Stimulated activated effector memory CD8-positive, alpha-beta T cell treated with anti-CD3 and anti-CD28 coated beads, Interleukin-12 subunit alpha, Interleukin-12 subunit beta, amount 100 ng/mL, for 72 hours (primary cell): ENCODE measurements at regions not wholly inside any gene's neighbourhood (a gene's known extent, or its start where the extent isn't known, plus 50 kb on each side); places are given as distances from the start of the nearest gene placed in this dataset.
"Not testable (repeated sequence)": the region's sequence is repeated elsewhere in the genome, so short reads cannot be mapped to it uniquely, and the experiment has no call there.

Source experiments
- ATAC-seq: fragments of 150-1000 bp; cut with Tn5 transposase; 2 replicates; pipeline ENCODE4 v1.10.0; 2021
- DNase-seq, 2 donors: peaks; one replicate each; pipeline ENCODE4 v3.0.0; 2021 to 2022; ENCODE audit warnings: low spot score in 2 of 2
- H3K27ac Mint-ChIP-seq: one replicate; pipeline ENCODE4 v1.8.0; 2022; ENCODE audit warnings: mild to moderate bottlenecking, mixed read lengths
- H3K36me3 Mint-ChIP-seq: one replicate; pipeline ENCODE4 v1.8.0; 2022; ENCODE audit warnings: mild to moderate bottlenecking, mixed read lengths
- H3K4me1 Mint-ChIP-seq: one replicate; pipeline ENCODE4 v1.8.0; 2022; ENCODE audit warnings: mixed read lengths
- H3K4me3 Mint-ChIP-seq: one replicate; pipeline ENCODE4 v1.8.0; 2022; ENCODE audit warnings: mild to moderate bottlenecking, mixed read lengths
- H3K9me3 Mint-ChIP-seq: one replicate; pipeline ENCODE4 v1.8.0; 2022; ENCODE audit warnings: mixed read lengths

DNA sequence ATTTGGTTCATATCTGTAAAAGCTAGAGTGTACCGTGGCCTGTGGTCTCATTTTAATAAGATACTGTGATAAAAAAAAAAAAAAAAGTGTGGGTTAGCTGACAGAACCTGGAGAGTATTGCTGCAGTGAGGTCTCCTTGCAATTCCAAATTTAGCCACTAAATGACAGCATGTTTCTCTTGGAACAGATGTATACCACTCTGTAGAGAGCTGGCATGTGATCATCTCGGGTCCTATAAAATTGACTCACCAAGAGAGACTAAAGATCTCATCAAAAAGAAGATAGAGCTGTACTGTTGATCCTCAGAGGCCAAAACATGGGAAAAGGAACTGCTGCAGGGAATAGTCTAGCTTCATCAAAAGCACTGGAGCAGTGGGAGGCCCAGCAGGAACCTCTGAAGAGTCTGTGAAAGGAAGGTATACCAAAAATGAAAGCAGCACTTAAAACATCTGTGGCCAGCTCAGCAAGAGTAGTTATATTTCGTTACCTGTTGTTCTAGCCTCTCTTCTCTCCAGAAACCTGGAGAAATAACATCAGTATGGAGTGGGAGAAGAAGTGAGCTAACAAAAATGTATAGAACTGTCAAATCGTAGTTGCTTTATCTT is 826.8 kb downstream of the EFNA5 start:
- Mint-ChIP-seq H3K27ac (no peak overlapping the region), H3K36me3 (no peaks in the 10 kb centered on the region), H3K4me3 (no peak overlapping the region), H3K9me3 (peaks cover 8% of the 10 kb centered on the region), H3K4me1 (no peaks in the 10 kb centered on the region)
- no peak for ATAC-seq
- DNase-seq, result no peak

GRCh38 chr5:106833517-106833916 is 837.2 kb downstream of the EFNA5 start:
- no peak overlapping the region for H3K4me3 Mint-ChIP-seq
- H3K4me1 Mint-ChIP-seq, result no peaks in the 10 kb centered on the region
- no peak overlapping the region for H3K27ac Mint-ChIP-seq
- H3K36me3 Mint-ChIP-seq, result no peaks in the 10 kb centered on the region
- no peaks in the 10 kb centered on the region for H3K9me3 Mint-ChIP-seq
- ATAC-seq, result no peak
- DNase-seq, result no peak

GRCh38 chr5:106827061-106827460 is 843.7 kb downstream of the EFNA5 start:
- H3K36me3 Mint-ChIP-seq, result no peaks in the 10 kb centered on the region
- no peaks in the 10 kb centered on the region for H3K9me3 Mint-ChIP-seq
- no peak overlapping the region for H3K4me3 Mint-ChIP-seq
- H3K4me1 Mint-ChIP-seq, result no peaks in the 10 kb centered on the region
- no peak for ATAC-seq
- no peak overlapping the region for H3K27ac Mint-ChIP-seq
- DNase-seq, result no peak

- DNase-seq (no peak), ATAC-seq (no peak)
- Mint-ChIP-seq H3K4me1 (no peaks in the 10 kb centered on the region), H3K9me3 (no peaks in the 10 kb centered on the region), H3K36me3 (no peaks in the 10 kb centered on the region), H3K4me3 (no peak overlapping the region), H3K27ac (no peak overlapping the region)
These were observed 845.4 kb downstream of the EFNA5 start for GRCh38 chr5:106825374-106825773.

DNA sequence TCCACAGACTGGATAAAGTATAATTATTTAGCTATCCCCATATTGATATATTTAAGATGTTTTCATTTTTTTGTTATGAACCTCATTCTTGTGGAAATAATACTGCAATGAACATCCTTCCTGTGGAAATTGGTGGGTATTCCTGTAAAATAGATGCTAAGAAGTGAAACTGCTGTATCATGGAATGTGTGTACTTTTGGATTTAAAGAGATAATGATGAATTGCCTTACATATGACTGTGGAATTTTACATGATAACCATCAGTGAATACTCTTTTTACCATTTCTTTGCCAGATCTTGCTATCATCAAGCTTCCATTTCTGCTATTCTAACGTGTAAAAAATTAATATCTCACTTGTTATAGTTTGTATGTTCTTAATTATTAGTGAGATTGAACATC is 847.9 kb downstream of the EFNA5 start:
- no peak for ATAC-seq
- H3K4me3 Mint-ChIP-seq, result no peak overlapping the region
- no peak for DNase-seq
- no peaks in the 10 kb centered on the region for H3K9me3 Mint-ChIP-seq
- H3K36me3 Mint-ChIP-seq, result no peaks in the 10 kb centered on the region
- no peaks in the 10 kb centered on the region for H3K4me1 Mint-ChIP-seq
- H3K27ac Mint-ChIP-seq, result no peak overlapping the region

DNA sequence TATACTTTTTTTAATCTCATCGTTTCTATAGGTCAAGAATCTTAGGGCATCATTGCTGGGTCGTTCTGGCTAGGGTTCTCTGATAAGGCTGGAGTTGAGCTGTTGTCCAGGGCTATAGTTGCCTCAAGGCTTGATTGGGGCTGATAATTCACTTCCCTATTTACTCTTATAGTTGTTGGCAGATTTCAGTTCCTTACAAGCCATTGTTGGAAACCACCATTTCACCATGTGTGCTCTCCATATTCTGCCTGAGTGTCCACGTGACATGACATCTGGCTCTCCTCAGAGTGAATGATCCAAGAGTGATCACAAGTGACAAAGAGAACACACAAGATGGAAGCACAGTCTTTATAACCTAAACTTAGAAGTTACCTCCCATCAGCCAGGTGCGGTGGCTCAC is 852.2 kb downstream of the EFNA5 start:
- DNase-seq, result no peak
- Mint-ChIP-seq H3K27ac (no peak overlapping the region), H3K9me3 (no peaks in the 10 kb centered on the region), H3K4me3 (no peak overlapping the region), H3K4me1 (no peaks in the 10 kb centered on the region), H3K36me3 (no peaks in the 10 kb centered on the region)
- no peak for ATAC-seq

GRCh38 chr5:106814961-106815360 is 855.8 kb downstream of the EFNA5 start:
- ATAC-seq (no peak), DNase-seq (no peak)
- no peaks in the 10 kb centered on the region for H3K36me3 Mint-ChIP-seq
- H3K4me3 Mint-ChIP-seq, result no peak overlapping the region
- H3K27ac Mint-ChIP-seq, result no peak overlapping the region
- no peaks in the 10 kb centered on the region for H3K4me1 Mint-ChIP-seq
- H3K9me3 Mint-ChIP-seq, result no peaks in the 10 kb centered on the region

DNA sequence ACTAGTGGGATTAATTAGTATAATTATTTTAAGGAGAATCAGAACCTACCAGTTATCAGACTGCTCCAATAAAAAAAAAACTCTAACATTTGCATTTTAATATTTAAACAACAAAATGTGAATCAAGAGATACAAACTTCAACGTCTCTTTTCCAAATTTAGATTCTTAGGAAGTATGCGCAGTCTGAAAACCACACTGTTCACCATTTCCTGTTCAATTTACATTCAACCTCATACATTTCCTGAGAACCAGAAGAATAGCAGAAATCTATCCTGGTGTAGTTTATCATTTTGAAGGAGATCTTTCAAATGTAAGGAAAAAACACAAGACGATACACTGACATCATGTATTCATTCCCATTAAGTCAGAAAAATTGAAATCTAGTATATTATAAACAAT is 869.2 kb downstream of the EFNA5 start:
- H3K36me3 Mint-ChIP-seq, result no peaks in the 10 kb centered on the region
- no peak for DNase-seq
- no peaks in the 10 kb centered on the region for H3K9me3 Mint-ChIP-seq
- no peak overlapping the region for H3K27ac Mint-ChIP-seq
- ATAC-seq, result no peak
- H3K4me1 Mint-ChIP-seq, result no peaks in the 10 kb centered on the region
- H3K4me3 Mint-ChIP-seq, result no peak overlapping the region

DNA sequence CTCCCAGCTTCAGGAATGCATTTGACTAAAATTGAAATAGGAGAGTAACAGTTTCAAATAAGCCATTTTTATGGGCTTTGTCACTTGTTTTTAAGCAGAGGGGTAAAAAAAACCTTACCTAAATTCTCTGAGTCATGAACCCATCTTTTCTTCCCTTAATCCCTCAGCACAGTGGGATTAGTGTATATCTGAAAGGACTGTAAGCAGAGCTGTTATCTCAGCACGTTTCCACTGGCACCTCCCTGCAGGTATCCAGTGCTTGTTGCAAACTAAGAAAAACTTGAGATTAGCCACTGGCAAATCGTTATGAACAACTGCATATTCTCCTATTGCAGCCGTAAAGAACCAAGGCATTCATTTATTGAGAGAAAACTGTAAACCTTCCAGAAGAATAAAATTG is 872.7 kb downstream of the EFNA5 start:
- Mint-ChIP-seq H3K9me3 (no peaks in the 10 kb centered on the region), H3K36me3 (no peaks in the 10 kb centered on the region), H3K4me3 (no peak overlapping the region), H3K27ac (no peak overlapping the region), H3K4me1 (no peaks in the 10 kb centered on the region)
- ATAC-seq, result no peak
- DNase-seq, result no peak

GRCh38 chr5:106796081-106796480 is 874.7 kb downstream of the EFNA5 start:
- ATAC-seq (no peak), DNase-seq (no peak)
- Mint-ChIP-seq H3K4me3 (no peak overlapping the region), H3K27ac (no peak overlapping the region), H3K4me1 (no peaks in the 10 kb centered on the region), H3K36me3 (no peaks in the 10 kb centered on the region), H3K9me3 (no peaks in the 10 kb centered on the region)

GRCh38 chr5:106784846-106785245 is 885.9 kb downstream of the EFNA5 start:
- H3K27ac Mint-ChIP-seq, result no peak overlapping the region
- peaks cover 5% of the 10 kb centered on the region for H3K9me3 Mint-ChIP-seq
- ATAC-seq (no peak), DNase-seq (no peak)
- no peaks in the 10 kb centered on the region for H3K4me1 Mint-ChIP-seq
- no peaks in the 10 kb centered on the region for H3K36me3 Mint-ChIP-seq
- no peak overlapping the region for H3K4me3 Mint-ChIP-seq

DNA sequence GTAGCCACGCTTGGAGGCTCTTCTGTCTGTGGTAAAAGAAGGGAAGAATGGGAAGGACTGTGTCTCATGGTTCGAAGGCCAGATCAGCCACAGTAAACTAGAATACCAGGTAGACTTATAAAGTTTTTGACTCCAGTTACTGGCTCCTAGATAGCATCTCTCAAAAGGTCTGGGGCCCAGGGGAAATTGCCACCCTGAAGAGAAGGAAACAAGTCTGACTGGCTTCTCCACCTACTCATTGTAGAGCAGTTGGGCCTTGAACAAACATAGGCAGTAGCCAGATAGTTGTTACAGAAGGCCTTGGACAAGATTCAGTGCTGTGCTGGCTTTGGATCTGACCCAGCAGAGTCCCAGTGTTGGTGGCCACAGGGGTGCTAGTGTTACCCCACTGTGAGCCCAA is 890.4 kb downstream of the EFNA5 start:
- Mint-ChIP-seq H3K36me3 (no peaks in the 10 kb centered on the region), H3K4me1 (no peaks in the 10 kb centered on the region), H3K9me3 (peaks cover 5% of the 10 kb centered on the region), H3K27ac (no peak overlapping the region), H3K4me3 (no peak overlapping the region)
- DNase-seq (no peak), ATAC-seq (no peak)

- not testable (repeated sequence) for H3K4me3 Mint-ChIP-seq, ATAC-seq, DNase-seq, H3K9me3 Mint-ChIP-seq, H3K4me1 Mint-ChIP-seq, H3K36me3 Mint-ChIP-seq, H3K27ac Mint-ChIP-seq
These were observed 894.2 kb downstream of the EFNA5 start for GRCh38 chr5:106776515-106776914.

DNA sequence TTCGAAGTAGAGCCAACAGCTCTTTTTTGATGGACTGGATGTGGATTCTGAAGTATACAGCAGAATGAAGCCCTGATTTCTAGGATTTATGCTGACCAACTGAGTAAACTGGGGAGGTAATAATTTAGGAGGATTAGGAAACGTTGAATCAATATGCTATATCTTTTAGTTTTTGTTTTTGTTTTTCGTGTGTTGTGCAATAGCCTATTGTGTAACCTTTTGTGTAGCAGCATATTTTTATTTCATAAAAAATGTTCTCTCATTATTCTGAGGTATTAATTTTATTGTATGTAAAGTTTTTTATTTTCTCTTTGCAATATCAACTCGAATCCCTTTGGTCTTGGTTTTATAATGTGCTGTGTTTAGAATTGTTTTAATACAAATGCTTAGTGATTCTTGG is 902.3 kb downstream of the EFNA5 start:
- Mint-ChIP-seq H3K27ac (no peak overlapping the region), H3K36me3 (no peaks in the 10 kb centered on the region), H3K4me1 (no peaks in the 10 kb centered on the region), H3K9me3 (peaks cover 2% of the 10 kb centered on the region), H3K4me3 (no peak overlapping the region)
- DNase-seq (no peak), ATAC-seq (no peak)

DNA sequence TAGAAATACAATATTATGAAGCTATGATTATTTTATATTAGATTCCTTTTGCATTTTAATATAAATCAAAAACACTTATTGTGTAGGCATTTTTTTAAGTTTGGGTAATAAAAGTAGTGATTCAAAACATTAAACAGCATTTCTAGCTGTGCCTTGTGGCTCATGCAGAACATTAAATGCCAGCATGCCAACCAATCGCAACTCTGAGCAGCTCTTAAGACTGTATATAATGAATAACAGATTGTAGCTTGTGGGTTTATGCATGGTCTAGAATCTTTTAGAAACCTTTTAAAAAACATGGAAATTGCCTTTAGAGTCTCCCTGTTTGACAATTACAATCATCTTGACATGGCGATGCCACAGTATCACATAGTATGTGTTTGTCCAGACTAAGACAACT is 903.8 kb downstream of the EFNA5 start:
- Mint-ChIP-seq H3K4me1 (no peaks in the 10 kb centered on the region), H3K9me3 (peaks cover 6% of the 10 kb centered on the region), H3K27ac (no peak overlapping the region), H3K36me3 (no peaks in the 10 kb centered on the region), H3K4me3 (no peak overlapping the region)
- no peak for DNase-seq
- ATAC-seq, result no peak

DNA sequence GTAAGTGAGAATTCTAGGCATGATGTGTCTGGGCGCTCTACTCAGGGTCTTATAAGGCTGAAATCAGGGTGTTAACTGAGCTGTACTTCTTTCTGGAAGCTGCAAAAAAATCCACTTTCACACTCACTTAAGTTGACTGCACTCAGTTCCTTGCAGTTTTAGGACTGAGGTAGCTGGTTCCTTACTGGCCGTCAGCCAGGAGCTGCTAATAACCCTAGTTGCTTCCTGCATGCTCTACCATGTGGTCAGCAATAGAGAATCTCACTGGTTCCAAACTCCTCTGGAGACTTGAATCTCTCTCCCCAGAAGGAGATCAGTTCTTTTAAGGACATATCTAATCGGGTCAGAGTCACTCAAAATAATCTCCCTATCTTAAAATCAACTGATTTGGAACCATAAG is 911.2 kb downstream of the EFNA5 start:
- Mint-ChIP-seq H3K27ac (no peak overlapping the region), H3K9me3 (peaks cover 5% of the 10 kb centered on the region), H3K4me1 (no peaks in the 10 kb centered on the region), H3K36me3 (no peaks in the 10 kb centered on the region), H3K4me3 (no peak overlapping the region)
- ATAC-seq (no peak), DNase-seq (no peak)

DNA sequence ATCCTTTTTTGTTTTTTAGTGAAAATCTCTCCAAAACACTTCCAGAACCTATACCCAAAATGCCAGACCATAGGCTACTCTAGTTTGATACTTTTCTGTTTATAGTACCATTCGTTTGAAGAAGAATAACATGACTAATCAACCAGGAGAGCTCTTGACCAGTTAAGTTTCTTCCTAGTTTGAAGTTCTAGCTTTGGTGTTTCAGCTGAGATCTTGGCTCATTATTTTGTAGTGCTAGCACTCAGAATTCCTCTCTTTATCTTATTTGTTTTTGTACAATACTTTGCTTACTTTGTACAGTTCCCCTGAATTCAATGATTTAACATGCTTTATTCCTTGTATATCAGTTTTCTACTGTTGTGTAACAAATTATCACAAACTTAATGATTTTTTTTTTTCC is 911.6 kb downstream of the EFNA5 start:
- DNase-seq (no peak), ATAC-seq (no peak)
- Mint-ChIP-seq H3K9me3 (peaks cover 5% of the 10 kb centered on the region), H3K27ac (no peak overlapping the region), H3K4me1 (no peaks in the 10 kb centered on the region), H3K36me3 (no peaks in the 10 kb centered on the region), H3K4me3 (no peak overlapping the region)
